HCT116 (cell line): ENCODE measurements at regions not wholly inside any gene's neighbourhood (a gene's known extent, or its start where the extent isn't known, plus 50 kb on each side); places are given as distances from the start of the nearest gene placed in this dataset.

Experiments used
- CEBPB ChIP-seq: IDR thresholded peaks from 2 replicates; pipeline ENCODE4 v1.6.1; 2012; ENCODE audit warnings: low read depth
- EGR1 ChIP-seq: IDR thresholded peaks from 2 replicates; pipeline ENCODE4 v1.6.1; 2012; ENCODE audit warnings: low read depth
- EZH2 ChIP-seq: fragments of 200-600 bp; sonication (generic); IDR thresholded peaks from 2 replicates; pipeline ENCODE4 v1.6.1; 2017; ENCODE audit warnings: antibody characterized with exemption, mixed run types
- EZH2phosphoT487 ChIP-seq: fragments of 200-600 bp; IDR thresholded peaks from 2 replicates; pipeline ENCODE4 v1.6.1; 2018; ENCODE audit warnings: antibody characterized with exemption, borderline replicate concordance
- JUND ChIP-seq: IDR thresholded peaks from 2 replicates; pipeline ENCODE4 v1.6.1; 2012
- POLR2A ChIP-seq: IDR thresholded peaks from 2 replicates; pipeline ENCODE4 v1.7.0; 2011; ENCODE audit warnings: borderline replicate concordance; ENCODE audit not compliant: insufficient read depth, insufficient read length; ENCODE audit errors: extremely low read depth
- POLR2AphosphoS5 ChIP-seq: IDR thresholded peaks from 2 replicates; pipeline ENCODE4 v1.6.1; 2011; ENCODE audit warnings: mild to moderate bottlenecking, low read depth, low read length, moderate library complexity
- RAD21 ChIP-seq: IDR thresholded peaks from 2 replicates; pipeline ENCODE4 v1.6.1; 2012; ENCODE audit warnings: low read depth, mild to moderate bottlenecking
- REST ChIP-seq: IDR thresholded peaks from 2 replicates; pipeline ENCODE4 v1.6.1; 2012; ENCODE audit warnings: low read depth
- SIN3A ChIP-seq: IDR thresholded peaks from 2 replicates; pipeline ENCODE4 v1.6.1; 2012; ENCODE audit warnings: low read depth
- SP1 ChIP-seq: IDR thresholded peaks from 2 replicates; pipeline ENCODE4 v1.6.1; 2012; ENCODE audit warnings: low read depth
- YY1 ChIP-seq: IDR thresholded peaks from 2 replicates; pipeline ENCODE4 v1.6.1; 2011; ENCODE audit warnings: low read length, low read depth, moderate library complexity, mild to moderate bottlenecking; ENCODE audit not compliant: insufficient replicate concordance; ENCODE audit errors: extremely low read depth
- ZNF274 ChIP-seq: fragments of 200-500 bp; sonication (Bioruptor generic); IDR thresholded peaks from 2 replicates; pipeline ENCODE4 v1.6.1; 2014; ENCODE audit warnings: mild to moderate bottlenecking, low read depth, low read length, inconsistent platforms
- TF ChIP-seq, protein P1 (sequence below), 3 experiments: fragments of 200-600 bp in 1 of 3; sonication (generic) in 1 of 3; IDR thresholded peaks in 2 of 3; conservative IDR thresholded peaks in 1 of 3; 2 replicates each; pipeline ENCODE4 v1.5.1; 2012 to 2017; ENCODE audit warnings: low read depth in 2 of 3, low read length in 2 of 3, antibody characterized with exemption in 1 of 3, borderline replicate concordance in 1 of 3, control low read depth in 1 of 3, mild to moderate bottlenecking in 1 of 3, mixed read lengths in 1 of 3, mixed run types in 1 of 3, moderate library complexity in 1 of 3; ENCODE audit not compliant: insufficient read depth in 1 of 3

- TF ChIP-seq, protein P1, sequence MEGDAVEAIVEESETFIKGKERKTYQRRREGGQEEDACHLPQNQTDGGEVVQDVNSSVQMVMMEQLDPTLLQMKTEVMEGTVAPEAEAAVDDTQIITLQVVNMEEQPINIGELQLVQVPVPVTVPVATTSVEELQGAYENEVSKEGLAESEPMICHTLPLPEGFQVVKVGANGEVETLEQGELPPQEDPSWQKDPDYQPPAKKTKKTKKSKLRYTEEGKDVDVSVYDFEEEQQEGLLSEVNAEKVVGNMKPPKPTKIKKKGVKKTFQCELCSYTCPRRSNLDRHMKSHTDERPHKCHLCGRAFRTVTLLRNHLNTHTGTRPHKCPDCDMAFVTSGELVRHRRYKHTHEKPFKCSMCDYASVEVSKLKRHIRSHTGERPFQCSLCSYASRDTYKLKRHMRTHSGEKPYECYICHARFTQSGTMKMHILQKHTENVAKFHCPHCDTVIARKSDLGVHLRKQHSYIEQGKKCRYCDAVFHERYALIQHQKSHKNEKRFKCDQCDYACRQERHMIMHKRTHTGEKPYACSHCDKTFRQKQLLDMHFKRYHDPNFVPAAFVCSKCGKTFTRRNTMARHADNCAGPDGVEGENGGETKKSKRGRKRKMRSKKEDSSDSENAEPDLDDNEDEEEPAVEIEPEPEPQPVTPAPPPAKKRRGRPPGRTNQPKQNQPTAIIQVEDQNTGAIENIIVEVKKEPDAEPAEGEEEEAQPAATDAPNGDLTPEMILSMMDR (IDR thresholded peaks at IDR 0.05 in 2 of 3, conservative IDR thresholded peaks at IDR 0.05 in 1 of 3; ENCODE audit: borderline replicate concordance in 1 of 3, insufficient read depth in 1 of 3, low read depth in 2 of 3, low read length in 2 of 3): no peak
- TF ChIP-seq EGR1 (no peak), EZH2 (no peak), YY1 (no peak), RAD21 (no peak), ZNF274 (no peak), JUND (no peak), SIN3A (no peak), EZH2phosphoT487 (no peak), REST (no peak), POLR2A (no peak), POLR2AphosphoS5 (no peak), CEBPB (no peak), SP1 (no peak)
Measured at GRCh38 chr11:96779030-96779429, 389.2 kb downstream of the JRKL start.
